Muscle of leg (tissue), 3 donors: ENCODE measurements at regions not wholly inside any gene's neighbourhood (a gene's known extent, or its start where the extent isn't known, plus 50 kb on each side); places are given as distances from the start of the nearest gene placed in this dataset.

Experiments
- DNase-seq: peaks from one replicate; pipeline ENCODE4 v3.0.0; 2013
- H3K27ac ChIP-seq: one replicate; pipeline ENCODE4 v1.5.1; 2013; ENCODE audit warnings: mild to moderate bottlenecking, low read length, control low read depth
- H3K27me3 ChIP-seq: one replicate; pipeline ENCODE4 v1.6.1; 2013; ENCODE audit warnings: low read length; ENCODE audit not compliant: control insufficient read depth, insufficient read depth
- H3K36me3 ChIP-seq: one replicate; pipeline ENCODE4 v1.6.1; 2013; ENCODE audit warnings: low read length; ENCODE audit not compliant: control insufficient read depth, insufficient read depth
- H3K4me1 ChIP-seq: one replicate; pipeline ENCODE4 v1.6.1; 2013; ENCODE audit warnings: low read length; ENCODE audit not compliant: control insufficient read depth, insufficient read depth
- H3K4me3 ChIP-seq: one replicate; pipeline ENCODE4 v1.5.1; 2013; ENCODE audit warnings: low read length, control low read depth
- H3K9me3 ChIP-seq: replicated peaks from 2 replicates; pipeline ENCODE4 v1.6.1; 2013; ENCODE audit warnings: low read depth, low read length; ENCODE audit not compliant: control insufficient read depth
- WGBS: methylation state at CpG from one replicate; pipeline ENCODE4 v1.1.5; 2013; ENCODE audit warnings: missing lambda C conversion rate; ENCODE audit not compliant: insufficient coverage; 5-methylcytosine and 5-hydroxymethylcytosine counted together

GRCh38 chr3:43966530-43966929 is 275.2 kb upstream of the TOPAZ1 start:
- no peaks in the 10 kb centered on the region for H3K36me3 ChIP-seq
- no peaks in the 10 kb centered on the region for H3K4me1 ChIP-seq
- H3K9me3 ChIP-seq: no peaks in the 10 kb centered on the region
- H3K27ac ChIP-seq: no peak overlapping the region
- WGBS: no CpG with 5 or more reads among the region's 3 CpGs
- DNase-seq: no peak
- H3K27me3 ChIP-seq: peaks cover 17% of the 10 kb centered on the region
- H3K4me3 ChIP-seq: no peak overlapping the region

- Histone ChIP-seq H3K9me3 (no peaks in the 10 kb centered on the region), H3K4me3 (no peak overlapping the region), H3K4me1 (no peaks in the 10 kb centered on the region), H3K36me3 (no peaks in the 10 kb centered on the region), H3K27ac (no peak overlapping the region), H3K27me3 (peaks cover 18% of the 10 kb centered on the region)
- 55% methylated on average over 2 of the region's 5 CpGs for WGBS
- no peak for DNase-seq
These were observed 273.2 kb upstream of the TOPAZ1 start for GRCh38 chr3:43968465-43968864.

GRCh38 chr3:43969944-43970343 is 271.7 kb upstream of the TOPAZ1 start:
- DNase-seq: no peak
- no peak overlapping the region for H3K27ac ChIP-seq
- WGBS: 77% methylated on average over 3 of the region's 4 CpGs
- H3K9me3 ChIP-seq: no peaks in the 10 kb centered on the region
- no peak overlapping the region for H3K4me3 ChIP-seq
- peaks cover 18% of the 10 kb centered on the region for H3K27me3 ChIP-seq
- no peaks in the 10 kb centered on the region for H3K4me1 ChIP-seq
- no peaks in the 10 kb centered on the region for H3K36me3 ChIP-seq

- no peak for DNase-seq
- H3K27me3 ChIP-seq: peaks cover 18% of the 10 kb centered on the region
- H3K9me3 ChIP-seq: no peaks in the 10 kb centered on the region
- H3K27ac ChIP-seq: no peak overlapping the region
- no peak overlapping the region for H3K4me3 ChIP-seq
- H3K4me1 ChIP-seq: no peaks in the 10 kb centered on the region
- H3K36me3 ChIP-seq: no peaks in the 10 kb centered on the region
- no CpG with 5 or more reads among the region's 8 CpGs for WGBS
These were observed 271.3 kb upstream of the TOPAZ1 start for GRCh38 chr3:43970351-43970750.

GRCh38 chr3:43970920-43971319 is 270.8 kb upstream of the TOPAZ1 start:
- no peak overlapping the region for H3K4me3 ChIP-seq
- DNase-seq: no peak
- H3K36me3 ChIP-seq: no peaks in the 10 kb centered on the region
- no peaks in the 10 kb centered on the region for H3K4me1 ChIP-seq
- 80% methylated on average over 1 of the region's 4 CpGs for WGBS
- no peak overlapping the region for H3K27ac ChIP-seq
- peaks cover 16% of the 10 kb centered on the region for H3K27me3 ChIP-seq
- peaks cover 3% of the 10 kb centered on the region for H3K9me3 ChIP-seq

GRCh38 chr3:43971486-43971885 is 270.2 kb upstream of the TOPAZ1 start:
- Histone ChIP-seq H3K36me3 (no peaks in the 10 kb centered on the region), H3K4me1 (no peaks in the 10 kb centered on the region), H3K27ac (no peak overlapping the region), H3K27me3 (peaks cover 14% of the 10 kb centered on the region), H3K9me3 (peaks cover 3% of the 10 kb centered on the region), H3K4me3 (no peak overlapping the region)
- DNase-seq: no peak

GRCh38 chr3:43978708-43979107 is 263.0 kb upstream of the TOPAZ1 start:
- Histone ChIP-seq H3K4me1 (no peaks in the 10 kb centered on the region), H3K36me3 (no peaks in the 10 kb centered on the region), H3K27ac (no peak overlapping the region), H3K9me3 (peaks cover 3% of the 10 kb centered on the region), H3K27me3 (peaks cover 11% of the 10 kb centered on the region), H3K4me3 (no peak overlapping the region)
- WGBS: no CpG with 5 or more reads among the region's 2 CpGs
- DNase-seq: no peak

GRCh38 chr3:43979645-43980044 is 262.0 kb upstream of the TOPAZ1 start:
- Histone ChIP-seq H3K27ac (no peak overlapping the region), H3K4me3 (no peak overlapping the region), H3K9me3 (peaks cover 3% of the 10 kb centered on the region), H3K4me1 (no peaks in the 10 kb centered on the region), H3K36me3 (no peaks in the 10 kb centered on the region), H3K27me3 (peaks cover 11% of the 10 kb centered on the region)
- DNase-seq: no peak
- WGBS: no CpG with 5 or more reads among the region's 3 CpGs

GRCh38 chr3:43994657-43995546 is 246.8 kb upstream of the TOPAZ1 start:
- peak; percentile 17 for DNase-seq
- WGBS: 1% methylated on average over 71 of the region's 73 CpGs
- H3K4me1 ChIP-seq: peaks cover 48% of the 10 kb centered on the region
- H3K4me3 ChIP-seq: no peak overlapping the region
- H3K27me3 ChIP-seq: peaks cover 68% of the 10 kb centered on the region
- H3K9me3 ChIP-seq: no peaks in the 10 kb centered on the region
- H3K36me3 ChIP-seq: no peaks in the 10 kb centered on the region
- no peak overlapping the region for H3K27ac ChIP-seq

- Histone ChIP-seq H3K36me3 (no peaks in the 10 kb centered on the region), H3K27me3 (peaks cover 72% of the 10 kb centered on the region), H3K4me3 (no peak overlapping the region), H3K4me1 (peaks cover 48% of the 10 kb centered on the region), H3K27ac (no peak overlapping the region), H3K9me3 (no peaks in the 10 kb centered on the region)
- WGBS: under 1% methylated on average over 44 of the region's 58 CpGs
- no peak for DNase-seq
These were observed 245.9 kb upstream of the TOPAZ1 start for GRCh38 chr3:43995547-43996378.
